ENCODE measurements at regions not wholly inside any gene's neighbourhood (a gene's known extent, or its start where the extent isn't known, plus 50 kb on each side); places are given as distances from the start of the nearest gene placed in this dataset.

DNA sequence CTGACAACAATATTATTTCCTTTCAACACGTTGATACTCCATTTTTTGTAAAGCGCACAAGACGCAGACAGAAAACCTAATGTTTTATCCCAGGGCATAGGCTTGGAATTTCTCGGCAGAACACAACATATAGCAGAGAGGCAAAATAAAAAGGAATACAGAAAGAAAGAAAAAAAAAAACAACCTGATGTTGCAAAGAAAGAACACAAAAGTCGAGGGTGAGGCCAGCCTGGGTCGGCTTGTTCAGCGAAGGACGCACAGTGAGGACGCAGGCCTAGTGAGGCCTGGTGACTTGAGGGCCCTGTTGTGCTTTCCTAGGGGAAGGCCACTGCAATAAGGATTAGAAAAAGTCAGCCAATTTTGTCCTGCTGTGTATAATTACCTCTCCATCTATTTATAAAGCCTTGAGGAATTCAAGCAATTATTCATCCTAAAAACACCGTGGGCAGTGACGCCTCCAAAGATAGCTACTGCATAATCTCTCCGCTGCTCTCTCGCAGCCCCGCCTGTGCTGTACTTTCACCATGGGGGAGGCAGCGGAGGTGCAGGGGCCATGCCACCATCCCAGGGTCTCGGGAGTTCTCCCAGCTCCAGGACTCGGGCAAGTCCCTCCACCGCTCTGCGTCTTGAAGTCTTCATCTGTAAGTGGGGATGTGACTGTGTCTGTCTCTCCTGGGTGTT, 61.9 kb upstream of the SH3RF3 start:
- intact Hi-C loops (cut with micrococcal nuclease; ENCODE audit: unreplicated experiment), result no loop called here
- no peaks in the 10 kb centered on the region for H3K4me1 Mint-ChIP-seq (ENCODE audit: low read depth, unreplicated experiment)
- H3K4me3 Mint-ChIP-seq (ENCODE audit: low read depth, unreplicated experiment), result no peak overlapping the region
- TF ChIP-seq, protein P1, sequence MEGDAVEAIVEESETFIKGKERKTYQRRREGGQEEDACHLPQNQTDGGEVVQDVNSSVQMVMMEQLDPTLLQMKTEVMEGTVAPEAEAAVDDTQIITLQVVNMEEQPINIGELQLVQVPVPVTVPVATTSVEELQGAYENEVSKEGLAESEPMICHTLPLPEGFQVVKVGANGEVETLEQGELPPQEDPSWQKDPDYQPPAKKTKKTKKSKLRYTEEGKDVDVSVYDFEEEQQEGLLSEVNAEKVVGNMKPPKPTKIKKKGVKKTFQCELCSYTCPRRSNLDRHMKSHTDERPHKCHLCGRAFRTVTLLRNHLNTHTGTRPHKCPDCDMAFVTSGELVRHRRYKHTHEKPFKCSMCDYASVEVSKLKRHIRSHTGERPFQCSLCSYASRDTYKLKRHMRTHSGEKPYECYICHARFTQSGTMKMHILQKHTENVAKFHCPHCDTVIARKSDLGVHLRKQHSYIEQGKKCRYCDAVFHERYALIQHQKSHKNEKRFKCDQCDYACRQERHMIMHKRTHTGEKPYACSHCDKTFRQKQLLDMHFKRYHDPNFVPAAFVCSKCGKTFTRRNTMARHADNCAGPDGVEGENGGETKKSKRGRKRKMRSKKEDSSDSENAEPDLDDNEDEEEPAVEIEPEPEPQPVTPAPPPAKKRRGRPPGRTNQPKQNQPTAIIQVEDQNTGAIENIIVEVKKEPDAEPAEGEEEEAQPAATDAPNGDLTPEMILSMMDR (IDR thresholded peaks at IDR 0.05; ENCODE audit: unreplicated experiment), result no peak
- no peak overlapping the region for H3K27ac Mint-ChIP-seq (ENCODE audit: unreplicated experiment)
- no TSS peak for BruUV-seq (replicated peaks)
- H3K9me3 Mint-ChIP-seq (ENCODE audit: low read depth, unreplicated experiment), result no peaks in the 10 kb centered on the region
- peaks cover 94% of the 10 kb centered on the region for H3K27me3 Mint-ChIP-seq (ENCODE audit: unreplicated experiment)
- CTCF ChIA-PET, result no interaction called here
- no peak for DNase-seq
- H3K36me3 Mint-ChIP-seq (ENCODE audit: insufficient read depth, unreplicated experiment), result no peaks in the 10 kb centered on the region

DNA sequence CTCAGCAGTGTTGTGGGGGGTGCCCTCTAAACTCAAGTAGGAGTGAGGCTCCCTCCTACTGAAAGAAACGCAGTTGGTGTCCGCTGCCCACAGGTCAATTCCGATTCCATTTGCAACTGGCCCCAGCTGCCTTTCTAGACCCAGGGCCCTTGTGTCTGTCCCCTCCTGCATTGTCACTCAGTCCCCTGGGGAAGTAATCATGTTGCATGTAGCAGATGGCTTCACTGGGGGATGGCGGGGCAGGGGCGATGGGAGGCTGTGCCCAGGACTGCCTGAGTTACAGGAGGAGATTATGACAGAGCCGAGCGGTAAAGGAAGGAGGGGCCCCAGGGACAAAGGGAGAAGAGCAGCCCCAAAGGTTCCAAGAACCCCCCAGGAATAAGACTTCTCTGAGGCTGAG, 62.5 kb upstream of the SH3RF3 start:
- Mint-ChIP-seq H3K4me3 (ENCODE audit: low read depth, unreplicated experiment) (no peak overlapping the region), H3K4me1 (ENCODE audit: low read depth, unreplicated experiment) (no peaks in the 10 kb centered on the region), H3K27me3 (ENCODE audit: unreplicated experiment) (peaks cover 94% of the 10 kb centered on the region), H3K36me3 (ENCODE audit: insufficient read depth, unreplicated experiment) (no peaks in the 10 kb centered on the region), H3K9me3 (ENCODE audit: low read depth, unreplicated experiment) (no peaks in the 10 kb centered on the region), H3K27ac (ENCODE audit: unreplicated experiment) (no peak overlapping the region)
- CTCF ChIA-PET, result no interaction called here
- DNase-seq, result no peak
- intact Hi-C loops (cut with micrococcal nuclease; ENCODE audit: unreplicated experiment), result no loop called here
- no TSS peak for BruUV-seq (replicated peaks)
- TF ChIP-seq, protein P1 (IDR thresholded peaks at IDR 0.05; ENCODE audit: unreplicated experiment), result no peak

DNA sequence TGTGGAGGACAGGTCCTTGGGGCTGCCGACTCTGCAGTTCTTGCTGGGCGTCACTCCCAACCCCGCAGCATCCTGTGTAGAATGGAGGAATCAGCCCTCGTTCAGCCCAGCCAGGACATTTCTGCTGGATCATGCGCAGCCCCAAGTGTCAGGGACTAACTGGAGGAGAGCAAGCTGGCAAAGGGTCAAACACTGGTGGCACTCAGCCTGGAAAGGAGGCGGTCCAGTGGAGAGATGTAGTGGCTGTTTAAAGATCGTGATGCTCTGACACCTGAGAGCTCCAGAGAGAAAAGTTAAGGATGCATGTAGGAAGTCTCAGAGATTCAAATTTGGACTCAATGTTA, 63.6 kb upstream of the SH3RF3 start:
- Mint-ChIP-seq H3K27me3 (ENCODE audit: unreplicated experiment) (peaks cover 93% of the 10 kb centered on the region), H3K27ac (ENCODE audit: unreplicated experiment) (no peak overlapping the region), H3K36me3 (ENCODE audit: insufficient read depth, unreplicated experiment) (no peaks in the 10 kb centered on the region), H3K4me3 (ENCODE audit: low read depth, unreplicated experiment) (no peak overlapping the region), H3K4me1 (ENCODE audit: low read depth, unreplicated experiment) (no peaks in the 10 kb centered on the region), H3K9me3 (ENCODE audit: low read depth, unreplicated experiment) (no peaks in the 10 kb centered on the region)
- intact Hi-C loops (cut with micrococcal nuclease; ENCODE audit: unreplicated experiment), result no loop called here
- TF ChIP-seq, protein P1 (IDR thresholded peaks at IDR 0.05; ENCODE audit: unreplicated experiment), result no peak
- no peak for DNase-seq
- no TSS peak for BruUV-seq (replicated peaks)
- CTCF ChIA-PET, result no interaction called here

DNA sequence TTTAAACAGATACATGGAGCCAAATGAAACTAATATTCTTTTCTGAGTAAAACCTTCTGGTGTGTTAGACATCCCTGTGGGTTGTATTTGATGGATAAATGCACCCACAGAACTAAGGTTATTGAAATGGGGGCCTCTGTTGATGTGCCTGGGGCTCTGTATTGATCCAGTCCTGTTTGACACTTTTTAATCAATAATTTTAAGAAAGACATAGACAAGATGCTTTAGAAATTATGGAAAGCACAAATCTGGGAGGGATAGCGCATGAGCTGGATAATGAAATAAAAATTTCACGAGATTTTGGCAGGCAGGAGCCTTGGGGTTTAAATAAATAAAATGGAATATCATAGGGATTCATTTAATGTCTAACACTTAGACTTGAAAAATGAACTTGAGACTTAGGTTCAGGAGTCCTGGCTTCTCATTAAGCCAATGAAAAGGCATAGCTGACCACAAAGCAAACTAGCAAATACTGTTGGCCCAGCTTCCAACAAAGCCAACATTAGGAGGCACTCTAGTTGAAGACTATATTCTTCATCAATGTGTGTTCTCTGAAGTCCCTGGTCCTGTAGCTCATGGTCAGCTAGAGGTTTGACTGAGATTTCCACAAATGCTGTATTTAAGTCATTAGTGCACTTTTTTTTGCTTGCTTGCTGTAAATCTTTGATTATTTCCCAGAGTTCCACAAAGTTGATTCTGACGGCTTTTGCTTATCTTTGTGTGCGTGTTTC, 64.2 kb upstream of the SH3RF3 start:
- Mint-ChIP-seq H3K4me3 (ENCODE audit: low read depth, unreplicated experiment) (no peak overlapping the region), H3K27ac (ENCODE audit: unreplicated experiment) (no peak overlapping the region), H3K9me3 (ENCODE audit: low read depth, unreplicated experiment) (no peaks in the 10 kb centered on the region), H3K36me3 (ENCODE audit: insufficient read depth, unreplicated experiment) (no peaks in the 10 kb centered on the region), H3K4me1 (ENCODE audit: low read depth, unreplicated experiment) (no peaks in the 10 kb centered on the region), H3K27me3 (ENCODE audit: unreplicated experiment) (peaks cover 93% of the 10 kb centered on the region)
- CTCF ChIA-PET, result no interaction called here
- BruUV-seq (replicated peaks), result no TSS peak
- DNase-seq, result no peak
- TF ChIP-seq, protein P1 (IDR thresholded peaks at IDR 0.05; ENCODE audit: unreplicated experiment), result no peak
- intact Hi-C loops (cut with micrococcal nuclease; ENCODE audit: unreplicated experiment), result no loop called here

All from Calu3 (cell line).